ENCODE measurements at regions not wholly inside any gene's neighbourhood (a gene's known extent, or its start where the extent isn't known, plus 50 kb on each side); places are given as distances from the start of the nearest gene placed in this dataset.

GRCh38 chr14:89586258-89587135 is 169.5 kb upstream of the FOXN3 start:
- TF ChIP-seq ZFX (IDR thresholded peaks at IDR 0.05), result no peak
- H3K27ac ChIP-seq, result no peak overlapping the region

GRCh38 chr14:89578156-89578555 is 161.1 kb upstream of the FOXN3 start:
- TF ChIP-seq CTCF (conservative IDR thresholded peaks at IDR 0.05) (no peak), ZFX (IDR thresholded peaks at IDR 0.05) (no peak)

GRCh38 chr14:89576960-89577359 is 159.9 kb upstream of the FOXN3 start:
- TF ChIP-seq ZFX (IDR thresholded peaks at IDR 0.05) (no peak), CTCF (conservative IDR thresholded peaks at IDR 0.05) (no peak)
- H3K27ac ChIP-seq, result no peak overlapping the region

More at GRCh38 chr14:89578156-89578555, 161.1 kb upstream of the FOXN3 start:
- H3K27ac ChIP-seq, result no peak overlapping the region

- no peak for TF ChIP-seq ZFX (IDR thresholded peaks at IDR 0.05)
- no peak for TF ChIP-seq CTCF (conservative IDR thresholded peaks at IDR 0.05)
- no peak overlapping the region for H3K27ac ChIP-seq
These were observed 159.3 kb upstream of the FOXN3 start for GRCh38 chr14:89576145-89576927.

- no peak overlapping the region for H3K27ac ChIP-seq
- TF ChIP-seq ZFX (IDR thresholded peaks at IDR 0.05) (no peak), CTCF (conservative IDR thresholded peaks at IDR 0.05) (no peak)
These were observed 158.5 kb upstream of the FOXN3 start for GRCh38 chr14:89575386-89576061.

GRCh38 chr14:89574420-89574819 is 157.4 kb upstream of the FOXN3 start:
- no peak overlapping the region for H3K27ac ChIP-seq
- TF ChIP-seq ZFX (IDR thresholded peaks at IDR 0.05) (no peak), CTCF (conservative IDR thresholded peaks at IDR 0.05) (no peak)

GRCh38 chr14:89573399-89573657 is 156.3 kb upstream of the FOXN3 start:
- TF ChIP-seq ZFX (IDR thresholded peaks at IDR 0.05) (no peak), CTCF (conservative IDR thresholded peaks at IDR 0.05) (no peak)
- H3K27ac ChIP-seq, result peak overlapping the region; percentile 21; the same call in 1 of the 2 replicates
